Choroid plexus epithelial cell (primary cell): ENCODE measurements at regions not wholly inside any gene's neighbourhood (a gene's known extent, or its start where the extent isn't known, plus 50 kb on each side); places are given as distances from the start of the nearest gene placed in this dataset.
"Not testable (repeated sequence)": the region's sequence is repeated elsewhere in the genome, so short reads cannot be mapped to it uniquely, and the experiment has no call there.

Experiments used
- DNase-seq: peaks from one replicate; pipeline ENCODE4 v3.0.0-alpha.2; 2010; ENCODE audit warnings: low read depth
- H3K4me3 ChIP-seq: 2 replicates; pipeline ENCODE4 v1.5.1; 2011; ENCODE audit warnings: low read depth, mild to moderate bottlenecking, control low read depth, low read length, moderate library complexity
- TF ChIP-seq, protein P1 (sequence below): conservative IDR thresholded peaks from 2 replicates; pipeline ENCODE4 v1.5.1; 2011; ENCODE audit warnings: low read depth, mild to moderate bottlenecking, control low read depth, inconsistent platforms, low read length, moderate library complexity

DNA sequence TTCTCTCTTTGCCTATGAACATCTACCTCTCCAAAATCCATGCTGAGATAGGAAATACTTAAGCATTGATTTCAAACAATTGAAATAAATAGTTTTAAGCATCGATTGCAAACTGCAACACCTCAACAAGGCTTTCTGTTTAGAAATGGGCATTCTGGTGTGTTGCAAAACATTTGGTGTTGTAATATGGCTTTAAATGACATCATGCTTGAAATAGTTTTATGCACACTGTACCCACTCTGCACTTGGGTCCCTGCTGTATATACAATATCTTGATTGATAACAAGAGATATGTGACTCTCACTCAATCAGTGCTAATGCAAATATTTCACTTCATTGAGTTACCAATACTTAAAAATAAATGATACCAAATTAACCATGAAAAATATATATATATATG lies 964.9 kb upstream of the GRIA3 start:
- TF ChIP-seq, protein P1, sequence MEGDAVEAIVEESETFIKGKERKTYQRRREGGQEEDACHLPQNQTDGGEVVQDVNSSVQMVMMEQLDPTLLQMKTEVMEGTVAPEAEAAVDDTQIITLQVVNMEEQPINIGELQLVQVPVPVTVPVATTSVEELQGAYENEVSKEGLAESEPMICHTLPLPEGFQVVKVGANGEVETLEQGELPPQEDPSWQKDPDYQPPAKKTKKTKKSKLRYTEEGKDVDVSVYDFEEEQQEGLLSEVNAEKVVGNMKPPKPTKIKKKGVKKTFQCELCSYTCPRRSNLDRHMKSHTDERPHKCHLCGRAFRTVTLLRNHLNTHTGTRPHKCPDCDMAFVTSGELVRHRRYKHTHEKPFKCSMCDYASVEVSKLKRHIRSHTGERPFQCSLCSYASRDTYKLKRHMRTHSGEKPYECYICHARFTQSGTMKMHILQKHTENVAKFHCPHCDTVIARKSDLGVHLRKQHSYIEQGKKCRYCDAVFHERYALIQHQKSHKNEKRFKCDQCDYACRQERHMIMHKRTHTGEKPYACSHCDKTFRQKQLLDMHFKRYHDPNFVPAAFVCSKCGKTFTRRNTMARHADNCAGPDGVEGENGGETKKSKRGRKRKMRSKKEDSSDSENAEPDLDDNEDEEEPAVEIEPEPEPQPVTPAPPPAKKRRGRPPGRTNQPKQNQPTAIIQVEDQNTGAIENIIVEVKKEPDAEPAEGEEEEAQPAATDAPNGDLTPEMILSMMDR = no peak
- peak; percentile 0 for DNase-seq
- H3K4me3 ChIP-seq = no peak overlapping the region

DNA sequence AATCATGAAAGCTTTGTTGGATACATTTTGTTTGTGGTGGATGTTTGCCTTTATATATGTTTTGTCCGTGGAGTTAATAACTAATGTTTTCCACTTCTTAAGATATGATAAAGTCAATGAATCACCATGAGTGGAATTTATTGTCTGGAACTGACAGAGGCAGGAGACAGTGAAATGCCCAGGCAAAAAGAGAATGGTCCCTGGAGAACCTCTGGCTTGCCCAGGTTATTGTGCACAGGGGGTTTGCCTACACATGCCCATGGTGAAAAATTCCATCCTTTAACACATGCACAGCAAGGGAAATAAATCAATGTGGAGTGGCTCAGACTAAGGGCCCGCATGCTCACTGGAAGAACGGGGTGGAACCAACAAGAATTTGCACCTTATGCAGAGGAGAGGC lies 964.3 kb upstream of the GRIA3 start:
- TF ChIP-seq, protein P1 = no peak
- H3K4me3 ChIP-seq = no peak overlapping the region
- no peak for DNase-seq

DNA sequence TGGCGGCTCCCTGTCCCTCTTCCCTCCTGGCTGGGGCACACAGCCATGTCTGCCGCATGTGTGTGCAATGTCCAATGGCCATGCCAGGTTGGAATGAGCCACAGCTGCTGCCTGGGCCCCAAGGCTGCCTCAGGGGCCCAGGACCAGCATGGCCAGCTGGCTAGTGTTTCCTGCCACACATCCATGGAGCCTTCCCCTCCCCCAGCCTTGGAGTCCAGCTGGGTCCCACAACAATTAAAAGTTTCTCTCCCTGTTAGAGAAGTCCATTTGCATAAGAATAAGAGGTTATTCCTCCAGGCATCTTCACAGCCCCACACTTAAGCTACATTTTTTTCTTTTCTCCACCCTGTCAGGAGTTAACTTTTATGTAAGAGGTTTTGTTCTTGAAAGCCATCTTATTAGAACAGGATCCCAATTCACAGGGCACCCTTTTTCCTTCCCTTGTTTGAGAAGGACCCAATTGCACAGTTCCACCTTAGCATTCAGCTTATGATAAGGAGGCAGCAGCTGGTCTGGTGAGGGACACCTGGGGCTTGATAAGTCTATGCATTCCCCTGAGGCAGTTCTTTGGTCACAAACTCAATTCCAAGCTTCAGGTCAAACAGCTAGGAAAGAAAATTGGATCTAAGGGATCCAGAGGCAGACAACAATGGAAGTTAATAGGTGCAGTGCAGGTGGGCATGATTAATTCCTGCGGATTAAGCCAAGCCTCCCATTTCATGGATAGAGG lies 963.3 kb upstream of the GRIA3 start:
- TF ChIP-seq, protein P1 = no peak
- no peak for DNase-seq
- no peak overlapping the region for H3K4me3 ChIP-seq

DNA sequence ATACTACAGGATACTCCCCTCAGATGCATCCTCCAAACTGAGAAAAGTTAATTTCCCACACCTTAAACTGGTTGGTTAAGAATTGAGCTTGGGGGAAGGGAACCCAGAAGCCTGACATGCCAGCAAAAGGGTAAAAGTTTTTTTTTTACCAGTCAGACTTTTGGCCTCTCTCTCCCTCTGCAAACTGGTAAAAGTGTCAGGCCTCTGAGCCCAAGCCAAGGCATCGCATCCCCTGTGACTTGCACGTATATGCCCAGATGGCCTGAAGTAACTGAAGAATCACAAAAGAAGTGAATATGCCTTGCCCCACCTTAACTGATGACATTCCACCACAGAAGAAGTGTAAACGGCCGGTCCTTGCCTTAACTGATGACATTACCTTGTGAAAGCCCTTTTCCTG lies 962.3 kb upstream of the GRIA3 start:
- not testable (repeated sequence) for DNase-seq, H3K4me3 ChIP-seq

DNA sequence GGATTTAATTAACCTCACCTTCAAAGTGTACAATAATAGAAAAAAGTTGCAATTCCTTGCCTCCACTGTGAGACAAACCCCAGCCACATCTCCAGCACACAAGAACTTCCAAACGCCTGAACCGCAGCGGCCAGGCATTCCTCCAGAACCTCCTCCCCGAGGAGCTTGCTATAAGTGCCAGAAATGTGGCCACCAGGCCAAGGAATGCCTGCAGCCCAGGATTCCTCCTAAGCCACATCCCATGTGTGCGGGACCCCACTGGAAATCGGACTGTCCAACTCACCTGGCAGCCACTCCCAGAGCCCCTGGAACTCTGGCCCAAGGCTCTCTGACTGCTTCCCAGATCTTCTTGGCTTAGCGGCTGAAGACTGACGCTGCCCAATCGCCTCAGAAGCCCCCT lies 959.9 kb upstream of the GRIA3 start:
- DNase-seq, H3K4me3 ChIP-seq: not testable (repeated sequence)

DNA sequence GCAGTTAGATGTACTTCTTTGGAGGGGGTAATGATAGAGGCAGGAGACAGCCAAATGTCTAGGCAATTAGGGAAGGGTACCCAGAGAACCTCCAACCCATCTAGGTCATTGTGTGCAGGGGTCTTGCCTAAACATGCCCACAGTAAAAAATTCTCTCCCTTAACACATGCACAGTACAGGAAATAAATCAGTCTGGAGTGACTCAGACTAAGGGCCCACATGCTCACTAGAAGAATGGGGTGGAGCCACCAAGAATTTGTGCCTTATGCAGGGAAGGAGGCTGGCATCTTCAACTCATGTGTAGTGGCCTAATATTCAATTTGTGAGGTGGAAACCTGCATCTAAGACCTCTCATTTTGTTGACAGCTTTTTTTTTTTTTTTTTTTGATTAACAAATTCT lies 945.3 kb upstream of the GRIA3 start:
- TF ChIP-seq, protein P1 = no peak
- no peak overlapping the region for H3K4me3 ChIP-seq
- DNase-seq = peak; percentile 18

DNA sequence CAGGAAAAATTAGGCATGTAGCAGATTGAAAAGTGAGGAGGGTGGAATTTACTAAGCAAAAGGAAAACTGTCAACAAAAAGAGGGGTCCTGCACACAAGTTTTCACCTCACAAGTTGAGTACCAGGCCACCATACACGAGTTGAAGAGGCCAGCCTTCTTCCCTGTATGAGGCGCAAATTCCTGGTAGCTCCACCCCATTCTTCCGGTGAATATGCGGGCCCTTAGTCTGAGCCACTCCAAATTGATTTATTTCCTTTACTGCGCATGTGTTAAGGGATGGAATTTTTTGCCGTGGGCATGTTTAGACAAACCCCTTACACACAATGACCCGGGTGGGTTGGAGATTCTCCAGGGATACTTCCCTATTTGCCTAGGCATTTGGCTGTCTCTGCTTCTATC lies 942.1 kb upstream of the GRIA3 start:
- no peak for DNase-seq
- H3K4me3 ChIP-seq = no peak overlapping the region
- TF ChIP-seq, protein P1 = no peak

DNA sequence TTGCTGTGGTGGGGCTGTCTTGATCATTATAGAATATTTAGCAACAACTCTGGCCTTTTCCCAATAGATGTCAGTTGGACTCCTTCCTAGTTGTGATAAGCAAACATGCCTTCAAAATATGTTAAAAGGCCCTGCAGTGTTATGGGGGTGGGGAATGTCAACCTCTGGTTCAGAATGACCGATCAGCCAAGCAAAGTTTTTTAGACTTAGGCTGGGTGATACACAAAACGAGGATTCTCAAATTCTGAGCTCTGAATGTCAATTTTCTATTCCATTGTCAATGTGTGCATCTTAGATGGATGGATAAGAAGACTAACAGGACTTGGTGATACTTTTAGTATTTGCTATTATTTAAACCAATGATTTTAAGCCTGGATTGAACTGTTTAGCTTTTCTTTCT lies 940.0 kb upstream of the GRIA3 start:
- no peak overlapping the region for H3K4me3 ChIP-seq
- TF ChIP-seq, protein P1 = no peak
- DNase-seq = no peak
